LNCaP clone FGC (cell line): ENCODE measurements at regions not wholly inside any gene's neighbourhood (a gene's known extent, or its start where the extent isn't known, plus 50 kb on each side); places are given as distances from the start of the nearest gene placed in this dataset.
"Not testable (repeated sequence)": the region's sequence is repeated elsewhere in the genome, so short reads cannot be mapped to it uniquely, and the experiment has no call there.

Experiments used
- DNase-seq: peaks from one replicate; pipeline ENCODE4 v3.0.0-alpha.2; 2011; ENCODE audit warnings: low read depth
- H3K4me3 ChIP-seq: 2 replicates; pipeline ENCODE4 v1.5.1; 2011; ENCODE audit warnings: mild to moderate bottlenecking, low read depth, low read length, control low read depth
- CTCF ChIP-seq: IDR thresholded peaks from 2 replicates; pipeline ENCODE4 v1.5.1; 2012; ENCODE audit warnings: mild to moderate bottlenecking; ENCODE audit not compliant: control insufficient read depth, insufficient read depth; ENCODE audit errors: extremely low read depth

GRCh38 chr5:142246258-142246657 is 78.6 kb downstream of the SPRY4 start:
- DNase-seq, result no peak
- no peak for TF ChIP-seq CTCF
- no peak overlapping the region for H3K4me3 ChIP-seq

GRCh38 chr5:142245786-142246185 is 79.0 kb downstream of the SPRY4 start:
- TF ChIP-seq CTCF, result no peak
- DNase-seq, result no peak
- H3K4me3 ChIP-seq, result no peak overlapping the region

GRCh38 chr5:142244440-142244839 is 80.4 kb downstream of the SPRY4 start:
- no peak for DNase-seq
- no peak overlapping the region for H3K4me3 ChIP-seq
- no peak for TF ChIP-seq CTCF

- no peak overlapping the region for H3K4me3 ChIP-seq
- no peak for TF ChIP-seq CTCF
- no peak for DNase-seq
Observed at GRCh38 chr5:142242272-142242671, 82.5 kb downstream of the SPRY4 start.

- peak; percentile 22 for DNase-seq
- H3K4me3 ChIP-seq, result no peak overlapping the region
- no peak for TF ChIP-seq CTCF
Observed at GRCh38 chr5:142239394-142240159, 85.2 kb downstream of the SPRY4 start.

GRCh38 chr5:142237707-142238106 is 87.1 kb downstream of the SPRY4 start:
- TF ChIP-seq CTCF, result no peak
- no peak overlapping the region for H3K4me3 ChIP-seq
- no peak for DNase-seq

- not testable (repeated sequence) for H3K4me3 ChIP-seq, DNase-seq
Observed at GRCh38 chr5:142236673-142237290, 88.0 kb downstream of the SPRY4 start.
